ENCODE measurements at regions not wholly inside any gene's neighbourhood (a gene's known extent, or its start where the extent isn't known, plus 50 kb on each side); places are given as distances from the start of the nearest gene placed in this dataset.
"Not testable (repeated sequence)": the region's sequence is repeated elsewhere in the genome, so short reads cannot be mapped to it uniquely, and the experiment has no call there.

GRCh38 chr20:51172558-51173428 is 149.9 kb upstream of the KCNG1 start:
- no peaks in the 10 kb centered on the region for H3K9me3 ChIP-seq
- intact Hi-C loops (cut with DNase I), result no loop called here
- H3K27me3 ChIP-seq (ENCODE audit: low read depth), result peaks cover 9% of the 10 kb centered on the region
- DNase-seq (no peak), ATAC-seq (no peak)
- H3K27ac ChIP-seq, result no peak overlapping the region
- no peak overlapping the region for H3K4me3 ChIP-seq
- H3K4me1 ChIP-seq, result no peaks in the 10 kb centered on the region
- H3K36me3 ChIP-seq, result no peaks in the 10 kb centered on the region
- TF ChIP-seq CTCF (IDR thresholded peaks at IDR 0.05), result no peak

- no peaks in the 10 kb centered on the region for H3K36me3 ChIP-seq
- peaks cover 9% of the 10 kb centered on the region for H3K27me3 ChIP-seq (ENCODE audit: low read depth)
- DNase-seq (no peak), ATAC-seq (no peak)
- no peaks in the 10 kb centered on the region for H3K9me3 ChIP-seq
- no peaks in the 10 kb centered on the region for H3K4me1 ChIP-seq
- intact Hi-C loops (cut with DNase I), result no loop called here
- no peak for TF ChIP-seq CTCF (IDR thresholded peaks at IDR 0.05)
- H3K4me3 ChIP-seq, result no peak overlapping the region
- no peak overlapping the region for H3K27ac ChIP-seq
Measured at GRCh38 chr20:51171141-51171540, 148.2 kb upstream of the KCNG1 start.

DNA sequence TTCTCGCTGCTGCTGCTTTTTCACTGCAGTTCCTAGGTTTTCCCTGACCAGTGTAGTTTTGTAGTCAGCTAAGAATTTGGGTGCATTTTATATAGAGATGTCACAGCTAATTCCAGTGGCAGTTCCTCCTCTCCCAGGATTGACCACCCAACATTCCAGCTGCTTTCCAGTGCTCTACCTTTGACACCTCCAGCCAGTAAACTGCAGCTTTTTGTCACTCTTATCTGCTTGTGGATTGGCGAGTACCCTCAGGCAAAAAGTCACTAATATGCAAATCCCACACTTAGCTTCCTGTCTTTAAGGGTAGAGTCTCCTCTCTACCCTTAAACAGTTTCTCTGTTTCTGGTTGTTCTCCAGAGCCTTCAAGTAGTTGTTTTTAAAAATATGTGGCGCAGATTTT is 146.9 kb upstream of the KCNG1 start:
- H3K27ac ChIP-seq, result no peak overlapping the region
- ATAC-seq (no peak), DNase-seq (no peak)
- no peak overlapping the region for H3K4me3 ChIP-seq
- no peaks in the 10 kb centered on the region for H3K4me1 ChIP-seq
- H3K9me3 ChIP-seq, result no peaks in the 10 kb centered on the region
- H3K27me3 ChIP-seq (ENCODE audit: low read depth), result peaks cover 5% of the 10 kb centered on the region
- intact Hi-C loops (cut with DNase I), result no loop called here
- no peak for TF ChIP-seq CTCF (IDR thresholded peaks at IDR 0.05)
- H3K36me3 ChIP-seq, result no peaks in the 10 kb centered on the region

- H3K4me3 ChIP-seq; intact Hi-C loops (cut with DNase I); H3K27ac ChIP-seq; DNase-seq; H3K4me1 ChIP-seq; H3K36me3 ChIP-seq; ATAC-seq; H3K27me3 ChIP-seq (ENCODE audit: low read depth); H3K9me3 ChIP-seq: not testable (repeated sequence)
Measured at GRCh38 chr20:51167911-51168310, 145.0 kb upstream of the KCNG1 start.

DNA sequence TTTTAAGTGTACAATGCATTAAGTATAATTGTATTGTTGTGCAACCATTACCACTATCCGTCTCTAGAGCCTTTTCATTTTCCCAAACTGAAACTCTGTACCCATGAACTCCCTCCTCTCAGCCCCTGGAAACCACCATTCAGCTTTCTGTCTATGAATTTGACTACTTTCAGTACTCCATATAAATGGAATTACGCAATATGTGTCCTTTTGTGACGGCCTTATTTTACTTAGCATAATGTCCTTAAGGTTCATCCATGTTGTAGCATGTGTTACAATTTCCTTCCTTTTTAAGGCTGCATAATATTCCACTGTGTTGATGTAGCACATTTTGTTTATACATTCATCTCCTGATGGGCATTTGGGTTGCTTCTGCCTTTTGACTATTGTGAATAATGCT is 143.6 kb upstream of the KCNG1 start:
- intact Hi-C loops (cut with DNase I), result no loop called here
- no peak overlapping the region for H3K27ac ChIP-seq
- no peak for TF ChIP-seq CTCF (IDR thresholded peaks at IDR 0.05)
- ATAC-seq, result no peak
- H3K36me3 ChIP-seq, result no peaks in the 10 kb centered on the region
- no peaks in the 10 kb centered on the region for H3K4me1 ChIP-seq
- H3K9me3 ChIP-seq, result no peaks in the 10 kb centered on the region
- no peak overlapping the region for H3K4me3 ChIP-seq
- no peak for DNase-seq
- peaks cover 8% of the 10 kb centered on the region for H3K27me3 ChIP-seq (ENCODE audit: low read depth)

GRCh38 chr20:51165131-51165530 is 142.2 kb upstream of the KCNG1 start:
- Histone ChIP-seq H3K9me3 (no peaks in the 10 kb centered on the region), H3K4me1 (no peaks in the 10 kb centered on the region), H3K36me3 (no peaks in the 10 kb centered on the region), H3K27ac (no peak overlapping the region), H3K4me3 (no peak overlapping the region), H3K27me3 (ENCODE audit: low read depth) (peaks cover 13% of the 10 kb centered on the region)
- DNase-seq (no peak), ATAC-seq (no peak)
- intact Hi-C loops (cut with DNase I), result no loop called here
- no peak for TF ChIP-seq CTCF (IDR thresholded peaks at IDR 0.05)

Measured in lower lobe of right lung (tissue), 2 donors.